Astrocyte of the cerebellum (primary cell): ENCODE measurements at regions not wholly inside any gene's neighbourhood (a gene's known extent, or its start where the extent isn't known, plus 50 kb on each side); places are given as distances from the start of the nearest gene placed in this dataset.

ENCODE experiments used
- DNase-seq: peaks from one replicate; pipeline ENCODE4 v3.0.0-alpha.2; 2011; ENCODE audit warnings: low read depth
- H3K4me3 ChIP-seq: 2 replicates; pipeline ENCODE4 v1.5.1; 2011; ENCODE audit warnings: mild to moderate bottlenecking, low read depth, low read length, moderate library complexity
- in situ Hi-C: cut with HindIII; loops from 2 replicates; pipeline ENCODE4 v1.10.0; 2017; ENCODE audit warnings: low sequenced_read_pairs
- TF ChIP-seq, protein P1 (sequence below): IDR thresholded peaks from 2 replicates; pipeline ENCODE4 v1.5.1; 2012; ENCODE audit warnings: low read length, low read depth, moderate library complexity, mild to moderate bottlenecking; ENCODE audit errors: missing control alignments

DNA sequence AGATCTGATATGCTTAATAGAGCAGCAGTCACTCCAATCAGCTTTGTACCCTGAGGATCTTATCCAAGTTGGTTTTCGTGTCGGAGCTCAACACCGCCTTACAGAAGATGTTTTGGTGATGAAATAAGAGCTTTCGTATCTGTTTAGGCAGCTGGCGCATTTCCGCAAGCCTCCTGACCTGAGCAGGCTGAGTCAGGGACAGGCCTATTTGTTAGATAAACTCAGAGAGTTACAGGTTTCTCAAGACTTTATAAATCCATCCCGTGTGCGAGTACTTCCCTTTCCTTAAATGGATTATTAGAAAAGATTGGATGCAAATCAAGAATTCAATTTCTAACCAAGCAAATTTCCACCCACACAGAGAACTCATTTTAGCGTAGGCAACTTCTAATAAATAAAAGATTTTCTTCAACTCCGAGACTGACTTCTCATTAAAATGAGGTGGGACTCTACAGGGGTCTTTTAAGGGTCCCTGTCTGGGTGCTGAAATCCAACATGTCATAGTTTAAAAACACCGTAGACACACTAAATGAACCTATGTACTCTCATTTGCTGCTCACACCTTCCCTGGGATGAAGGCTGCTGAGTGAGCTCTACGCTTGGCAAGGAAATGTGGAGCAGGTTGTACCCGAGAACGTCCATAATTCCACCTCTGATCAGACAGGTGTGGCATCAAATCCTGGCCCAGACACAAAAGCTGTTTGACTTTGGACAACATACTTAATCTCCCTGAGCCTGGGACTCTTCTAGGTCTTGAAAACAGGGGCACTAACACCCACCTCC is 106.9 kb upstream of the F3 start:
- peak; percentile 92 for DNase-seq
- in situ Hi-C loops: loop anchor here (5.0 kb wide), 2 partner anchors 34 to 101 kb away; no protein-coding TSS in a partner anchor
- H3K4me3 ChIP-seq: no peak overlapping the region
- TF ChIP-seq, protein P1, sequence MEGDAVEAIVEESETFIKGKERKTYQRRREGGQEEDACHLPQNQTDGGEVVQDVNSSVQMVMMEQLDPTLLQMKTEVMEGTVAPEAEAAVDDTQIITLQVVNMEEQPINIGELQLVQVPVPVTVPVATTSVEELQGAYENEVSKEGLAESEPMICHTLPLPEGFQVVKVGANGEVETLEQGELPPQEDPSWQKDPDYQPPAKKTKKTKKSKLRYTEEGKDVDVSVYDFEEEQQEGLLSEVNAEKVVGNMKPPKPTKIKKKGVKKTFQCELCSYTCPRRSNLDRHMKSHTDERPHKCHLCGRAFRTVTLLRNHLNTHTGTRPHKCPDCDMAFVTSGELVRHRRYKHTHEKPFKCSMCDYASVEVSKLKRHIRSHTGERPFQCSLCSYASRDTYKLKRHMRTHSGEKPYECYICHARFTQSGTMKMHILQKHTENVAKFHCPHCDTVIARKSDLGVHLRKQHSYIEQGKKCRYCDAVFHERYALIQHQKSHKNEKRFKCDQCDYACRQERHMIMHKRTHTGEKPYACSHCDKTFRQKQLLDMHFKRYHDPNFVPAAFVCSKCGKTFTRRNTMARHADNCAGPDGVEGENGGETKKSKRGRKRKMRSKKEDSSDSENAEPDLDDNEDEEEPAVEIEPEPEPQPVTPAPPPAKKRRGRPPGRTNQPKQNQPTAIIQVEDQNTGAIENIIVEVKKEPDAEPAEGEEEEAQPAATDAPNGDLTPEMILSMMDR: no peak

DNA sequence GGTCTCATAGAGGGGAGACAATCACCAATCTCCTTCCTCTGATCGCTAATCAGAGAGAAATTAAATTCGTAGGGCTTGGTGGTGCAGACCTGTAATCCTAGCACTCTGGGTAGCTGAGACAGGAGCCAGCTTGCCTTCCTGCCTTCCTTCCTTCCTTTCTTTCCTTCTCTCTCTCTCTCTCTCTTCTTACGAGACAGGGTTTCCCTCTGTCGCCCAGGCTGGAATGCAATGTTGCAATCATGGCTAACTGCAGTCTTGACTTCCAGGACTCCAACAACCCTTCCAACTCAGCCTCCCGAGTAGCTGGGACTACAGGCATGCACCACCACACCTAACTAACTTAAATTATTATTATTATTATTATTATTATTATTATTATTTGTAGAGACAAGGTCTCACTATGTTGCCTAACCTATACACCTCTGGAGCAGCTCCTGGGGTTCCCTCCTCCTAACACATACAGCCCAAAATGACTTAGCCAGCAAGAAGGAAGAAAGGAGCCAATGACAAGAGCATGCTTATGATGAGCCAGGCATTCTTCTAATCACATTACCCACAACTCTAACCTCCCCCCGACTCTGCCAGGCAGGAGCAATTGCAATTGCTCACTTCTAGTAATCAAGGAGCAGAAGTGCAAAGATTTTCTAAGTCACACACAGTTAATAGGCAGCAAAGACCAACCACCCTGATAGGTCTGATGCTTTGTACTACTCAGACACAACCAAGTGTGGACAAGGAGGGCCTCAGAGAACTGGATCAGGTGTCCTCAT is 105.4 kb upstream of the F3 start:
- H3K4me3 ChIP-seq: no peak overlapping the region
- DNase-seq: no peak
- in situ Hi-C loops: loop anchor here (5.0 kb wide), 2 partner anchors 35 to 100 kb away; no protein-coding TSS in a partner anchor
- TF ChIP-seq, protein P1: no peak

DNA sequence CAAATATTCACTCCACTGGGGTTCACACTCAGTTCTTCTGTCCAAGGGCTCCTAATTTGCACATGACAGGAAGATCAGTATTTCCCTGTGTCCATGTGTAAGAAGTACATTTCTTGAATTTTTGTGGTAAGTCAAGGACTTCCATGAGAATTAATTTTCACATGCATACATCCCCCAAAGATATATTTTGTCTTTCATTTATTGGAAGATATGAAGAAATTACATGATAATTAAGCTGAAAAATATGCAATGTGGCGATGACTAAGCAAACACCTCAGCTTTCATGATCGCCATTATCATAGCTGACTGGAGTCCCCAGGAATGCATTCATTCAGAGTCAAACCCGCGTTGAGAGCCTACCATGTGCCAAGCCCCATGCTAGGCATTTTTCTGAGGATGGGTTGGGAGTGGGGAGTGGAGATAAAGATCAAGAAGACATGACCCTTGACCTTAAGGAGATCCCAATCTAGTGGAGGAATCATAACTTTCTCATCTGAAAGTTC is 104.6 kb upstream of the F3 start:
- DNase-seq: peak; percentile 81
- TF ChIP-seq, protein P1: no peak
- in situ Hi-C loops: loop anchor here (5.0 kb wide), 2 partner anchors 36 to 99 kb away; no protein-coding TSS in a partner anchor
- no peak overlapping the region for H3K4me3 ChIP-seq

DNA sequence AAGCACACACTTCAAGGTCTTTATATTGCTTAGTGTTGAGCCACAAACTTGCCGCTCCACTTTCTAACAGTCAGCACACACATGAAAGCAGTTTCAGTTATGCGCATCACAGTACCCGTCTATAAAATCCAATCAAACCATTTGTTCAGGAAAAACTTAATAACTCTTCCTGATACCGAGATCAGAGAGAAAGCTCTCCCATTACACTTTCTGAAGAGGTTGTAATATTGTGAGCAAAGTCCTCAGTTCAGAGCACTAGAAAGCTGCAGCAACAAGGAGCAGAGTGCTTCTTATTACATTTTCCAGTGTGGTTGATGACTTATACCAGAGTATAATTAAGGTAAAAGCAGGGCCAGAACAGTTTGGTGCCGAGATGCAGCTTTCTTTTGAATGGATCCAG is 102.8 kb upstream of the F3 start:
- in situ Hi-C loops: no loop called here

DNA sequence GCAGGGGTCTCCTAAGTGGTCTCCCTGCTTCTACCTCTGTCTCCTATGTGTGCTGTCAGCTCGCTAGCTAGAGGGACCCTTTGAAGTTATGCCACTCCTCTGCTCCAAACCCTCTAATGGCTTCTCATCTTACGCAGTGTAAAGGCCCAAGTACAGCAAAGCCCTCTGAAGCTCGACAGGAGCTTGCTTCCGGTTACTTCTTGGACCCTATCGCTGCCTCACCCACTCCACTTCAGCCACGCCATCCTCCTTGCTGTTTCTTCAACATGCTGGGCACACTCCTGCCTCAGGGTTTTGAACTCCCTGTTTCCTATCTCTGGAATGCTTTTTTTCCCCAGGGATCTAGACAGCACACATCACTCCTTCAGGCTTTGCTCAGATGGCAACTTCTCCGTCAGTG is 102.3 kb upstream of the F3 start:
- in situ Hi-C loops: no loop called here
- TF ChIP-seq, protein P1: no peak
- H3K4me3 ChIP-seq: no peak overlapping the region
- DNase-seq: no peak

More for the DNA sequence above, 102.8 kb upstream of the F3 start:
- no peak for DNase-seq
- TF ChIP-seq, protein P1: no peak
- H3K4me3 ChIP-seq: no peak overlapping the region

DNA sequence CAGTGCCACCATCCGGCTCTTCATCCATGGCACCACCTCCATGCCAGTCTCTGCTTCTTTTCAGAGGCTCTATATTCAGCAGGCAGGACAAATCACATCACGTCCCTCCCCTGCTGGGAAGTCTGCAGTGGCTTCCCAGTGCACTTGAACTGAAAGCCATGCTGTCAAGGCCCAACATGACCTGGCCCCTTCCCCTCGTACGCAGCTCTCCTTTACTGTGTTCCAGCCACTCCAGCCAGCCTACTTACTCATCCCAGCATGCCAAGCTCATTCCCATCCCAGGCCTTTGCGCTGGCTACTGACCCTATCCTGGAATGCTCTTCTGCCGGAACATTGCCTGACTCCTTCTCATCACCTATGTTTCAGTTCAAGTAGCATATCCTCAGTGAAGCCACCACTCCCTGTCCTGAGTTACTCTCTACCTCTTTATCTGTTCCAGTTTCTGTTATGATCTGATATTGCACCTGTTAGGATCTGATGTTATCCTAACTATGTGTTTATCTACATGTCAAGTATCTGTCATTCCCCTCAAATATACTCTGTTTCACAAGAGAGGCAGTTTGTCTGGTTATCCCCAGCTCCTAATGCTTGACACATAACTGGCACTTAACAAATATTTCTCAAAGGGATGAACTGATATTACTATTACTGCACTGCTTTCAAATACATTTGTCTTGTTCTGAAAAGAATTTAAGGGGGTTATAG is 101.2 kb upstream of the F3 start:
- TF ChIP-seq, protein P1: no peak
- H3K4me3 ChIP-seq: no peak overlapping the region
- in situ Hi-C loops: no loop called here

More for the DNA sequence above, 101.2 kb upstream of the F3 start:
- DNase-seq: no peak
